Suppressor macrophage treated with lipopolysaccharide for 4 hours (primary cell): ENCODE measurements at regions not wholly inside any gene's neighbourhood (a gene's known extent, or its start where the extent isn't known, plus 50 kb on each side); places are given as distances from the start of the nearest gene placed in this dataset.

Source experiments
- DNase-seq: peaks from one replicate; pipeline ENCODE4 v3.0.0-alpha.2; 2020

- DNase-seq: no peak
These were observed 64.2 kb downstream of the LLPH start for GRCh38 chr12:66066137-66066928.

GRCh38 chr12:66065641-66066136, 64.9 kb downstream of the LLPH start:
- no peak for DNase-seq

- no peak for DNase-seq
These were observed 65.4 kb downstream of the LLPH start for GRCh38 chr12:66065150-66065549.

- DNase-seq: no peak
These were observed 66.6 kb downstream of the LLPH start for GRCh38 chr12:66063916-66064315.

- DNase-seq: no peak
These were observed 68.3 kb downstream of the LLPH start for GRCh38 chr12:66062290-66062625.

GRCh38 chr12:66061557-66062289, 68.8 kb downstream of the LLPH start:
- DNase-seq: no peak

GRCh38 chr12:66061076-66061475, 69.5 kb downstream of the LLPH start:
- no peak for DNase-seq

GRCh38 chr12:66060163-66060907, 70.2 kb downstream of the LLPH start:
- no peak for DNase-seq

GRCh38 chr12:66059666-66060065, 70.9 kb downstream of the LLPH start:
- DNase-seq: no peak

- DNase-seq: no peak
These were observed 72.0 kb downstream of the LLPH start for GRCh38 chr12:66058554-66058953.

- DNase-seq: peak; percentile 82
These were observed 74.7 kb downstream of the LLPH start for GRCh38 chr12:66055837-66056319.

- DNase-seq: no peak
These were observed 77.4 kb downstream of the LLPH start for GRCh38 chr12:66052988-66053615.

GRCh38 chr12:66051361-66051760, 79.2 kb downstream of the LLPH start:
- DNase-seq: no peak

GRCh38 chr12:66050610-66051009, 79.9 kb downstream of the LLPH start:
- DNase-seq: no peak

GRCh38 chr12:66050283-66050576, 80.3 kb downstream of the LLPH start:
- DNase-seq: no peak

- DNase-seq: no peak
These were observed 80.8 kb downstream of the LLPH start for GRCh38 chr12:66049538-66050282.

GRCh38 chr12:66048835-66049537, 81.6 kb downstream of the LLPH start:
- DNase-seq: no peak

GRCh38 chr12:66048218-66048834, 82.2 kb downstream of the LLPH start:
- DNase-seq: no peak

GRCh38 chr12:66047411-66048021, 83.0 kb downstream of the LLPH start:
- peak; percentile 85 for DNase-seq

- no peak for DNase-seq
These were observed 85.0 kb downstream of the LLPH start for GRCh38 chr12:66045506-66045905.

- no peak for DNase-seq
These were observed 85.8 kb downstream of the LLPH start for GRCh38 chr12:66044731-66045130.
